Right renal cortex interstitium (tissue), 3 donors: ENCODE measurements at regions not wholly inside any gene's neighbourhood (a gene's known extent, or its start where the extent isn't known, plus 50 kb on each side); places are given as distances from the start of the nearest gene placed in this dataset.
"Not testable (repeated sequence)": the region's sequence is repeated elsewhere in the genome, so short reads cannot be mapped to it uniquely, and the experiment has no call there.

Source experiments
- DNase-seq, 3 donors: peaks; one replicate each; pipeline ENCODE4 v3.0.0-alpha.2; 2013; ENCODE audit warnings: low read depth in 3 of 3, low spot score in 2 of 3

DNA sequence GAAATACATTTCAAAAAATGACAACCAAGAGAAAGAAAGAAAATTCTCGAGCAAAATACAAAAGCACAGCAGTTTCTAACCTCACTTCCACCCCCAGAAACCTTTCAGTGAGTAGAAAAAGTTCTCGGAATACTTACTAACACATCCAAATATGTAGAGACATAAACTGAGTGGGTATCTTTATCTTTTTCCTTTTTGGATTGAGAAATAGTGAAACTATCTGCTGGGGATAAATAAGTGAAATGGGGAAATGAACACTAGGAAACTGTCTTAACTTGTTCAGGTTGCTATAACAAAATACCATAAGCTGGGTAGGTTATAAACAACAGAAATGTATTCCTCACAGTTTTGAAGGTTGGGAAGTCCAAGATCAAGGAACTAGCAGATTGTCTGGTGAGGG is 72.0 kb downstream of the VCAM1 start:
- no peak for DNase-seq

DNA sequence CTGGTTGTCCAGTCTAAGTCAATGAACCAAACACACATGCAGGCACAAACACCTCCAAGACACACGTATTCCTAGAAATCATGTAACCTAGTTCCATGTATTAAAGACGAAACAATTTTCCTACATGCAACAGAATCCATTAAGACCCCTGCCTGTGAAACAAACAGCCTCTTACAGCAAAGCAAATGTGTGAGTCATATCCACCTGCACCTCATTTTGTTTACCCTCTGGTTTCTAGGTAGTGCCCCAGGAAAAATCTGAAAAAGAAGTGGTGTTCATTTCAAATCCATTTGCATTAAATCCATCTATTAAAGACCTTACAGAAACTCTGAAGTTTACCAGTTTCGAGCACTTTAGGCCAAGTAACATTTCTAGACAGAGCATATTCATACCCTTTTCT is 74.1 kb downstream of the VCAM1 start:
- no peak for DNase-seq

GRCh38 chr1:100794748-100795645 is 75.5 kb downstream of the VCAM1 start:
- DNase-seq: peak in 2 of 3 donors; percentile 25 to 27

DNA sequence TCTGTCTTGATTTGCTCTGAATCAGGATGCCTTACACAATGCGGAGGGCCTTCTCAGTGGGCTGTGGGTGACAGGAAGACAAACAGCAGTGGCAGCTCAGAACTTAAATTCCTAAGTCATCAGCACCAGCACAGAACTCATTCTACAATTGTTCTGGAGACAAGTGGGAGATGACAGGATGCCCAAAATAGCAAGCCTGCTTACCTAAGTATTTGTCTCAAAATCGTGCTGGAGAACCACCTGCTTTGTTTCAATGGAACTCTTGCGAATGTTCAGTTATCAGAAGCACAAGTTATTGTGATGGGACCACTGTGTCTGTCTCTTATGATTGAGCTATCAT is 76.1 kb downstream of the VCAM1 start:
- no peak for DNase-seq

DNA sequence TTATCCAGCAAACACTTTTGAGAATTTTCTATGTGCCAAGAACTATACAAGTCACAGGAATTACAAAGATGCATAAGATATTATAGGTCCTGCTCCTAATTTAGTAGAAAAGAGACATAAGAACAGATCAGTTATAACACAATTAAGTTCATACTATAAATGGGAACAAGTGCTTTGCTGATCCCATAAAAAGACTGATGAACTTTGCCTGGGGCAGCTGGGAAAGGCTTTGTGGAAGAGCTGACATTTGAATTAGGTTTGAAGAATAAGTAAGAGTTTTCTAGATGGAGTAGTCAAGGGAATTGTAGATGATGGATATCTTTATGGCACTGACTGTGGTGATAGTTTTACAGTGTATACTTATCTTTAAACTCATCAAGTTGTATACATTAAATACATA is 76.5 kb downstream of the VCAM1 start:
- no peak for DNase-seq

DNA sequence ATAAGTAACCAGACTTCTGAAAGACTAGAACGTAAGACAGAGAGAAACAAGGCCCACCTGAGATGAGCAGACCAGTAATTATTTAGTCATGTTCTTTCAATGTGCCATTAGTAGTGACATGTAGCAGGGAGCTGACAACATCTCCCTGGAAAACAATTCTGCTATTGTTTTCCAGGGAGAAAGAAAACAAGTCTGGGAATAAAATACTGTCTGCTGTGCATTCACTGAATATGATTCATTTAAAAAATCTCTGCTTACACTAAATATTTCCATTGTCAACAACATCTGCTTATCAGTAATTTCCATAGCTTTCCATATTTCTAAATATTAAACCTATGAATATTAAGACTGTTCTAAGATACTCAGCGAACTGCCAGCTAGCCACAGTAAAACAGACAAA is 80.0 kb downstream of the VCAM1 start:
- no peak for DNase-seq

DNA sequence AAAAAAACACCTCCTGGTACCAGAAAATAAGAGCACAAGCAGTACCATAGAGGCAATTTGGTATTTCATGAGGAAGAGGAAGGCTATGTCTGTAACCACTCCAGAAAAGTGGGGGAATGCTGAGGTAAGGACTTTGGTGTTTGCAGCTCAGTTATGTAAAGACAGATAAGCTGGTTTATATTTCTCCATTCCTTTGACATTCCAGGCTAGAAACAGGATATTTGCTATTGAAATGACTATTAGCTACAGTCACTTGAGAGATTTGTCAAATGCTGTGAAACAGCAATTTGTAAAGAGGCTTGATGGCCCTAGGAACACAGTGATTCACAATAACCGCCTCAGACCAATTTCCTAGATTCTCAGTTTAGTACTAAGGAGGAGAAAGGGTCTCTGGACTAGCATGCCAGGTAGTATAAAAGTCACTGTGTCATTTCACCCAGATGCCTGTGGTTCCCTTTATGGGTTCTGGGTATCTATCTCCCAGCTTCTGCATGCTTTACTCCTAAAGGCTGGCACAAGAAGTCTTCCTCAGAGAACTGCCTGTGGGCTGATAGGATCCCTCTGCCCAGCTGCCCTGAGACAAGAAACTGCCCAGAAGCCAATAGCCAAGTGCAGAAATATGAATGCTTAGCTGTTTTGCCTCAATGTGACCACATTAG is 80.5 kb downstream of the VCAM1 start:
- DNase-seq: no peak

DNA sequence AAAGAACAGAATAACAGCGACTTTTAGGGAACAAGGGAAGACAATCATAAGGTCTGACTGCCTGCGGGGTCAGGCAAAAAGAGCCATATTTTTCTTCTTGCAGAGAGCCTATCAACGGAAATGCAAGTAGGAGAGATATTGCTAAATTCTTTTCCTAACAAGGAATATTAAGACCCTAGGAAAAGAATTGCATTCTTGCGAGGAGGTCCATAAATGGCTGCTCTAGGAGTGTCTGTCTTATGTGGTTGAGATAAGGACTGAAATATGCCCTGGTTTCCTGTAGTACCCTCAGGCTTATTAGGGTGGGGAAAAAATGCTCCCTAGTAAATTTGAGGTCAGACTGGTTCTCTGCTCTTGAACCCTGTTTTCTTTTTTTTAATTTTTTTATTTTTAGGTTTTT is 81.7 kb downstream of the VCAM1 start:
- not testable (repeated sequence) for DNase-seq

DNA sequence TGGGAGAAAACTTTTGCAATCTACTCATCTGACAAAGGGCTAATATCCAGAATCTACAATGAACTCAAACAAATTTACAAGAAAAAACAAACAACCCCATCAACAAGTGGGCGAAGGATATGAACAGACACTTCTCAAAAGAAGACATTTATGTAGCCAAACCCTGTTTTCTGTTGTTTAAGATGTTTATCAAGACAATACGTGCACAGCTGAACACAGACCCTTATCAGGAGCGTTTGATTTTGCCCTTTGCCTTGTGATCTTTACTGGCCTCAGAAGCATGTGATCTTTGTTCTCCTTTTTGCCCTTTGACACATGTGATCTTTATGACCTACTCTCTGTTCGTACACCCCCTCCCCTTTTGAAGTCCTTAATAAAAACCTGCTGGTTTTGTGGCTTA is 83.7 kb downstream of the VCAM1 start:
- DNase-seq: not testable (repeated sequence)

- DNase-seq: no peak
These were observed 87.1 kb downstream of the VCAM1 start for GRCh38 chr1:100806601-100807000.

DNA sequence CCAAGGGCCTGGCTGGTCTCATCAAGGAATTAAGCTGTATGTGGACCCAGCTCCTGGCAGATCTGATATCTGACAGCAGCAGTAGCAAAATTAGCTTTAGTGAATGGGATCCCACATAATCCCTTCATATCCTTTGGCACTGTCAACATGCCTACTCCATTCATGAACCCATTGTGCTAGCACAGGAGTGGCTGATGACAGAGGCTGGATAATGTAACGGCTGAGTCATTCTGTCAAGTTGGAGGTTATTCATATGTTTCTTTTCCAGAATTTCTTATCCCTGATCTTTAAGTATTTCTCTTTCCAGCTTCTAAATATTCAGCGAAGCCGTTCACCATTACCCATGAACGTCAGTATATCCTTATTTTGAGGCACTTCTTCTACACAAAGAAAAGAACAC is 84.3 kb downstream of the EXTL2 start:
- DNase-seq: no peak

- DNase-seq: no peak
These were observed 82.8 kb downstream of the EXTL2 start for GRCh38 chr1:100811808-100812207.

DNA sequence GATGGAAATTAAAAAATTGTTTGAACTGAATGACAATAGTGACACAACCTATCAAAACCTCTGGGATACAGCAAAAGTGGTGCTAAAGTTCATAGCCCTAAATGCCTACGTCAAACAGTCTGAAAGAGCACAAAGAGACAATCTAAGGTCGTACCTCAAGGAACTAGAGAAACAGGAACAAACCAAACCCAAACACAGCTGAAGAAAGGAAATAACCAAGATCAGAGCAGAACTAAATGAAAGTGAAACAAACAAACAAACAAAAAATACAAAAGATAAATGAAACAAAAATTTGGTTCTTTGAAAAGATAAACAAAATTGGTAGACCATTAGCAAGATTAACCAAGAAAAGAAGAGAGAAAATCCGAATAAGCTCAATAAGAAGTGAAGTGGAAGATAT is 79.7 kb downstream of the EXTL2 start:
- DNase-seq: not testable (repeated sequence)

DNA sequence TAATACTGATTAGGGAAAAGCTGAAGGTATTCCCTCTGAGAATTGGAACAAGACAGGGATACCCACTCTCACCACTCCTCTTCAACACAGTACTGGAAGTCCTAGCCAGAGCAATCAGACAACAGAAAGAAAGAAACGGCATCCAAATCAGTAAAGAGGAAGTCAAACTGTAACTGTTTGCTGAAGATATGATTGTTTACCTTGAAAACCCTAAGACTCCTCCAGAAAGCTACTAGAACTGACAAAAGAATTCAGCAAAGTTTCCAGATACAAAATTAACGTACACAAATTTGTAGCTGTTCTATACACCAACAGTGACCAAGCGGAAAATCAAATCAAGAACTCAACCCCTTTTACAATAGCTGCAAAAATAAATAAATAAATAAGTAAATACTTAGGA is 78.6 kb downstream of the EXTL2 start:
- no peak for DNase-seq

GRCh38 chr1:100820195-100820594 is 74.4 kb downstream of the EXTL2 start:
- not testable (repeated sequence) for DNase-seq

- DNase-seq: not testable (repeated sequence)
These were observed 72.7 kb downstream of the EXTL2 start for GRCh38 chr1:100821919-100822318.
